M059J (cell line): ENCODE measurements at regions not wholly inside any gene's neighbourhood (a gene's known extent, or its start where the extent isn't known, plus 50 kb on each side); places are given as distances from the start of the nearest gene placed in this dataset.

Experiments used
- DNase-seq: peaks from one replicate; pipeline ENCODE4 v3.0.0-alpha.2; 2012; ENCODE audit warnings: low read depth

DNA sequence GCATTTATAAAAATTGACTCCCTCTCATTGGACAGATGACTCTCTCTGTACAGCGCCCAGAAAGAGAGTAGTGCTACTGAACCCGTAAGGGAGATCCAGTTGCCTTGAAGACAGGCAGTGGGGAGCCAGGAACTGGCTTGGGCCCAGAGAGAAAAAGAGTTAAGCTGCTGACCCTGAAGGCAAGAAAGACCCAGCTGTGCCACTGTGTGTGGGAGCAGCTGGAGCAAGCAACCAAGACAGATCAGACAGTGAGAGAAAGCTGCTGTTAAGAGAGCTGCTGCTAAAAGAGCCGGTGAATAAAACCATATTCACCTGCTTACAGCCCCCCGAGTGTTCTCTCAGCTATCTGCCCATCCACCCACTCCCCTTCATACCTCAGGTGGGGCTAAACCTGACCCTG is 149.7 kb upstream of the ADAMTS16 start:
- DNase-seq, result no peak

DNA sequence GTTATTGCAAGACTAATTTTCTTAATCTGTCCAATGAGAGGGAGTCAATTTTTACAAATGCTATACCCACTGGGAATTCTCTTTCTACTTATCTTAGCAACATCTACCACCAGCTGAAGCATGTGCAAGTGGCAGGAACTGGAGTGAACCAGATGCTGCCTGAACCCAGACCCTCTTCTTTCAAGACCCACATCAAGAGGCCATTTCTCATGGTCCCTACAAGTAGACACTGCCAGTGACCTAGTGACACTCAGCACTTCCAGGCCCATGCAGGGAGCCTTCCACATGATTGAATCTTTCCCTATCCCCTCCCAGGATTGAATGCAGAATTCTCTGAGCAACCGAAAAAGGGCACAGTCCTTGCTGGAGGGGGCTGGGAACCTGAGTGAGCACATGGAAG is 148.2 kb upstream of the ADAMTS16 start:
- no peak for DNase-seq

DNA sequence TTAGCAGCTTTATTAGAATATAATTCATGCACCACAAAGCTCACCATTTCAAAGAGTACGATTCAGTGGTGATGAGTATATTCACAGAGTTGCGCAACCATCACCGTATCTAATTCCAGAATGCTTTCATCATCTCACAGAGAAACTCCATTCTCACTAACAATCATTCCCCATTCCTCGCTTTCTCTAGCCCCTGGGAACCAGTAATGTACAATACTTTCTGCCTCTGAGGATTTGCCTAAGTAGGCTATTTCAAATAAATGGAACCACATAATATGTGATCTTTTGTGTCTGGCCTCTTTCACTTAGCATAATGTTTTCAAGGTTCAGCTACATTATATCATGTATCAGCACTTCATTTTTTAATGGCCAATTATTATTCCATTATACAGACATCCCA is 145.1 kb upstream of the ADAMTS16 start:
- peak; percentile 84 for DNase-seq

DNA sequence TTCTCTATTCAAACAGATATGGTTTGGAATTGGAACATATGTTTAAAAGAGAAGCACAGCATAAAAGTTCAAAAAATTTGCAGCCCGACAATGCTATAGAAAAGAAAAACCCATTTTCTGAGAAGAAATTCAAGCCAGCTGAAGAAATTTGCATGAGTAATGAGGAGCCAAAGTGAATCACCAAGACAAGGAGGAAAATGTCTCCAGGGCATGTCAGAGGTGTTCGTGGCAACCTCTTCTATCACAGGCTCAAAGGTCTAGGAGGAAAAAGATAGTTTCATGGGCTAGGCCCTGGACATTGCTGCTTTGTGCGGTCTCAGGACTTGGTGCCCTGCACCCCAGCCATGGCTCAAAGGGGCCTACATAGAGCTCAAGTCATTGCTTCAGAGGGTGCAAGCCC is 134.8 kb upstream of the ADAMTS16 start:
- DNase-seq, result peak; percentile 79

DNA sequence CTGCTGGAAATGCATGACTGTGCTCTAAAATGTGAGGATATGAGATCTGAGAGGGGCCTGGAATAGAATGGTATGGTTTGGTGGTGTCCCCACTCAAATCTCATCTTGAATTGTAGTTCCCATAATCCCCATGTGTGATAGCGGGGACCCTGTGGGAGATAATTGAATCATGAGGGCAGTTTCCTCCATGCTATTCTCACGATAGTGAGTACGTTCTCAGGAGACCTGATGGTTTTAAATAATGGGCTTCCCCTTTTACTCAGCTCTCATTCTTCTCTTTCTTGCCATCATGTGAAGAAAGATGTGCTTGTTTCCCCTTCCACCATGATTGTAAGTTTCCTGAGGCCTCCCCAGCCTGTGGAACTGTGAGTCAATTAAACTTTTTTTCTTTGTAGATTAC is 133.6 kb upstream of the ADAMTS16 start:
- no peak for DNase-seq

DNA sequence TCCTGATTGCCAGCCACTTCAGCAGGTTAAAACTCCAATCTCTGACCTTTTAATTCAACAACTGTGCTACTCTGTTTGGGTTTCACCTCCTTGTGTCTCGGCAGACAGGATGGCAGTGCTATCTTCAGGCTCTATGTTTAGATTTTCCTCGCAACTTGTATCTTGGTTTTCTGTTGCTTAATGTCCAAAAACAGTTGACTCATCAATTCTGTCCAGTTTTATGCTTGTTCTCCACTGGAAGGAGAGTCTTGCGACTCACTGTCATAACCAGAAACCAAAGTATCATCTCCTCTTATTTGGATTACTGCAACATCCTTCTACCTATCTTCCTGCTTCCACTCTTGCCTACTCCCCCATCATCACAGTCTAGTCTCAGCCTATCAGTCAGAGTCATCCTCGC is 130.9 kb upstream of the ADAMTS16 start:
- DNase-seq, result no peak

DNA sequence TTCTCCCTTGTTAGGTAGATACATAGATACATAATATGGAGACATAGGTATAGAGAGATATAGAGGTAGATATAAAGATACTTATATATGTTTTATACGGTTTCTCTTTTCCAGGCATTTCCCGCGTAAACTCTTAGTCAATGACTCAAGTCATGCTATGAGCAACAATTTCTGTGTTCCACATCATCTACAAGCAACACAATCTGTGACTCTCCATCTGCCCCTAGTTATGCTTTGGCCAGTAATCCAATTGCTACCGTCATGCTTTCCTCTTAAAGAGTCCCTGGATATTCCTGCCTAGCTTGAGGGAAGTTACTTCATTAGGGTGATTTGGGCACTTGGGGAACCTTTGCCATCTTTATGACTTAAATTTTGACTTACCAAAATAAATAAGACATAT is 129.0 kb upstream of the ADAMTS16 start:
- no peak for DNase-seq

DNA sequence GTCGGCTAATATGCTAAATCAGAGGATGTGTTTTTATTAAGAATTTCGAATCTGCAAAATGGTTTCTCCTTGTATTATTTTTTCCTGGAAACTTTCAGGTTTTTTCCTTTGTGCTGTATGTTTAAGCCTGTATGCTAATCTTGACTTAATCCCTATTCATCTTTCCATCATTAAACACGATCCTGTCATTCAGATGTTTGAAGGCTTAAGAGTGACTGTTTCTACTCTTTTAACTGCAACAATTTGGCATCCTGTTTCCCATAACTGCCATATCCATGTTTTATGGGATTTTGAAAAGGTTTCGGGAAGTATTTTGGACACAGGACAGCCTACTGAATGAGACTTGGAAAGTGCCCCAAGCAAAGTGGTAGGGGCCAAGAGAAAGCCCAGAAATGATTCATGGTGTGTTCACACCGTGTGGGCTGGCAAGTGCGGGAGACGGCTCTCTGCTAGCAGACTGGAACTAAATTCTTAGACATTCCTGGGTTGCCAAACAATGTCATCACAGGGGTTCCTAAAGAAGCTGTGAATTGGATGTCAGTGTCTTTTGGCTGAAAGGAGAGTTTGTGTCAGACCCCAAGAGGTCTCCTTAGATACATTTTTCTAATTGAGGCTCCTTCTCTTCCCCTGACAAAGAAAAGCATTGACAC is 125.4 kb upstream of the ADAMTS16 start:
- peak; percentile 97 for DNase-seq

DNA sequence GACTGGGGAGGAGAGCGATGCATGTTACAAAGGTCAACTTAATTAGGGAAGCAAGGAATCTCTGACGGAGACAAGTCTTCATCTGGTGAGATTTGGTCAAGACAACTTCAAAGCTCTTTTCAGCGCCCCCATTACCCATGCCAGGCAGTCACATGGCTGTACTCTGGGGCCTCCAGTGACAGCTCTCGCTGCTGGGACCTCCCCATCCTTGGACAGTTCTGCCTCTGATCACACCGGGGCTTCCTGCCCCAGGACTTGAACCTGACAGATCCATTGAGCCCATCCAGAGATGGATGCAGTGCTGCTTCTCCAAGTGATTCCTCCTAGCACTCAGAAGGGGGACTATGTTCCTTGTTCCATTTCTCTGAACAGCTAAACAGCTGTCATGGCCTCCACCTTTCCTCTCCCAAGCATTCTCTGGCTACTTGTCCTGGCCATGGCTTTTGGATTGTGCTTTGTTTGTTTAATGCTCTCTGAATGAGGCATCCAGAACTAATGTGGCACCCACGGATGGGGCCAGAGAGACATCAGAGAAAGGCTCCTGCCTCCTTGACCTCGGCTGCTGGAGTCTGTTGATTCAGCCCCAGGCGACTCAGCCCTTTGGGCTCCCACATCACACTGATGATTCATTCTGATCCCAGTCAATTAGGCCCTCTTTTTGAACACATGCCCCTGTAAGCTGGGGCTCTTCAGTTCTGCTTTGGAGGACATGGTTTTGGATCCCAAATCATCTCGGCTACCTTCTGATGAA is 122.1 kb upstream of the ADAMTS16 start:
- DNase-seq, result peak; percentile 98

DNA sequence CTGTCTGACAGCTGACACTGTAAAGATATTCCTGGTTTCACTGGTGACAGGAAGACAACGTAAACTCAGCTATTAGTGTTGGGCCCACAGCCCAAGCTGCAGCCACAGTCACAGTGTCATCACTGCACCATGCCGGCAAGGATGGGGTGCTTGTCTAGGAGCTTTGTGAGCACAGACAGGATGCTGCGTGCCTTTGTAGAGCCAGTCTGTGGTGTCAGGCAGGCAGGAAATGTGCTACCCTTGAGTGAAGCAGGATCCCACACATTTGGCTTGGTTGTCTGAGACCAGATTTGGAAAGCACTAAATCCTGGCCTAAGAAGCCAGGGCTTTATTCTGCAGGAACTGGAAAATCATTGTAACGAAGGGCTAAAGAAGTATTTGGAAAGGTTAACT is 121.6 kb upstream of the ADAMTS16 start:
- DNase-seq, result peak; percentile 91

DNA sequence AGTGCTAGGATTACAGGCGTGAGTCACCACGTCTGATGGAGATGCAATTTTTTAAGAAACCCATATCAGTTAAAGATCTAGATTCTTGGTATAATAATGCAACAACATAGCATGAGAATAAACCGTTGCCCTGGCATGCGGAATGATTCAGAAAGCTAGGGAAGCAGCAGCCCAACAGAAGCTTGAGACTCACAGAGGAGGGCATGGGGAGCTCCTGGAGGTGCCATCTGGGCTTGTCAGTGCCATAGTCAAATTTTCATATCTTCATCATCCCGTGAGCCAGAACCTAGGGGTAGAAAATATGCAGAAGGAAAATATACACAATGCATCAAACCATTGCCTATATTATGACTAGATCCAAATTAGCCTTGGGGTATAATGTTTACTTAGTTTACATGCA is 118.7 kb upstream of the ADAMTS16 start:
- peak; percentile 61 for DNase-seq

DNA sequence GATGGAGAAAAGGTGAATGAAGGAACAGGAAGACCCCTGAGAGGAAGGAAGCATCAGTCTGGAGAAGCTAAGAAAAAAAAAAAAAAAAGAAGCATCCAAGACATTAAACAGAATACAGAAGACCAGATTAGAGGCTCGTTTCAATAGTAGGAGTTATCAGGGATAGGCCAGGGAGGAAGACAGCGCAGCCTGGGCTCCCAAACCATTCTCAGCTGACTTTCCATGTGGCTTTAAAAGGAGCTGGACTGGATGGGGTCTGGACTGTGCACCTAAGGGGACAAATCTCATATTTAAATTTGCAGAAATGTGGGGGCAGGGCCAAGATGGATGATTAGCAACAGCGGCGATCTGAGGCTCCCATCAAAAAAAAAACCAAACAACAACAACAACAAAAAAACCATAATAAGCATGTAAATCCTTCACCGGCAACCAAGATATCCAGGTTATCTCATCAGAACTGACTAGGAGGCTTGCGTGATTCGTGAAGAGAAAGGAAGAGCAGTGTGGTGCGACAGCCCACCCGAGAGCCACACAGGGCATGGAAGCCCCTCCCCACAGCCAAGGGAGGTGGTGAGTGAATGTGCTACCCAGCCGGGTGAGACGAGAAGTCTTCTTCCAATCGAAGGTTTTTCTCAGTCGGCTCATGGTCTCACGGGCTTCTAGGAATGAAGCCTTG is 114.9 kb upstream of the ADAMTS16 start:
- no peak for DNase-seq

DNA sequence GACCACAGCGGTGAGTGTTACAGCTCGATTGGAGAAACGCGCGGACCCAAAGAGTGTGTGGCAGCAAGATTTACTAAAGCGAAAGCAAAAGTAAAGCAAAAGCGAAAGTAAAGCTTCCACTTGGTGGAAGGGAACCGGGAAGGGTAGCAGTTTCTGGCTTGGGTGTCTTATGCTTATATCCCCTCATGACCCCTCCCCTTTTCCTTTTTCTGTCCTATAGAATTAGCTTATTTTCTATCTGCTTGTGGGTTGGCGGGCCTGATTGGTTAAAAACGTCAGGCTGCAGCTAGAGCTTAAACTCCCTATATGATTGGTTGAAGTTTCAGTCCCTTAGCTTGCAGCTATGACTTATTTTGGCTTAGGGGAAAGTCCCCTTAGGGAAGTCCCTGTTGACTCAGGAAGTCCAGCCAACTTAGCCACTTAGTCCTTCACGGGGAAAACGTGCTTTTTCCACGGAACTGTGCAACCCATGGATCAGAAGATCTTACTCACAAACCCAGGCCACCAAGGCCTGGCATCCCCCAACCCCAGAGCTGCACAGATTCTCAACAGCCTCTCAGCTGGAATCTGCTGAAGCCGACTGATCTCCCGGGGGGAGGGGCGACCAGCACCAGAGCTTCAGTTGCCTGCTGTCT is 114.2 kb upstream of the ADAMTS16 start:
- peak; percentile 99 for DNase-seq

DNA sequence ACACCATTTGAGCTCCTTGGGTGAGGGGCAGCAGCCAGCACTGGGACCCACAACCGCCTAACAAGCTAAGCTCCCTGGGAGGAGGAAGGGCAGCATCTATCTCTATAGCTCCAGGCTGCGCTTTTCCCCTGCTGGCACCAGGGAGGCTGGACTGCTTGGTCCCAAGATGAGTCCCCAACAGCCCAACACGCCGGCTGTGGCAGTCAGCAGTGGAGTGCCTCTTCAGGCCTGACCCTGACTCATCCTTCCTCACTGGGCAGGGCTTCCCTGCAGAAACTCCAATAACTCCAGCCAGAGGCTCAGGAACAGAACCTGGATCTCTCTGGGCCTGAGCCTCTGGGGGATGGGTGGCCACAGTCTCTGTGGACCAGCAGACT is 113.7 kb upstream of the ADAMTS16 start:
- peak; percentile 74 for DNase-seq

DNA sequence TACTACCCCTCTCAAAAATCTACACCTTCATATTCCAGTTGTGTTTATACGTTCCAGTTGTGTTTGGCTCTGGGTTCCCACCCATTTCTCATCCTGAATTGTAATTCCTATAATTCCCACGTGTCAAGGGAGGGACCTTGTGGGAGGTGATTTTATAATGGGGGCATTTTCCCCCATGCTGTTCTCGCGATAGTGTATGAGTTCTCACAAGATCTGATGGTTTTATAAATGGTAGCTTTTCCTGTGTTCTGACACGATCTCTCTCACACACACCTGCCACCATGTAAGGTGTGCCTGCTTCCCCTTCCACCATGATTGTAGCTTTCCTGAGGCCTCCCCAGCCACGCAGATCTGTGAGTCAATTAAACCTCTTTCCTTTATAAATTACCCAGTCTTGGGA is 108.5 kb upstream of the ADAMTS16 start:
- DNase-seq, result no peak

DNA sequence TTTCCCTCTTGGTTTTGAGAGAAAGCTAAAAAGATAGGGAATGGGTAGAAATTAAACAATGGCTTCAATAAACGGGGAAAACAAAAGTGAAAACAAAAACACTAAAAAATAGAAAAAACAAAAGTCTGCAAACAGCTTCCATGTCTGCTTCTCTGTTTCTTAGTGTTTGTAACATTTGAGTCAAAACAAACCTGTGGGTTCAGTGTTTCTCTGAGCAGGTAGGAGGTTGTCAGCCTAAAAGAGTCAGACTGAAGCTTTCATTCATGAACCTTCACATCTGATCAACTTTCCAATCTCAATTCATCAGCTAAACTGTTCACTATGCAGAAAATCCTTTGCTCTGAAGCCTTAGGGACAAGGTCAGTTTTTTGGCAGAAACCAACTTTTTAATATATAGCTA is 102.5 kb upstream of the ADAMTS16 start:
- no peak for DNase-seq

DNA sequence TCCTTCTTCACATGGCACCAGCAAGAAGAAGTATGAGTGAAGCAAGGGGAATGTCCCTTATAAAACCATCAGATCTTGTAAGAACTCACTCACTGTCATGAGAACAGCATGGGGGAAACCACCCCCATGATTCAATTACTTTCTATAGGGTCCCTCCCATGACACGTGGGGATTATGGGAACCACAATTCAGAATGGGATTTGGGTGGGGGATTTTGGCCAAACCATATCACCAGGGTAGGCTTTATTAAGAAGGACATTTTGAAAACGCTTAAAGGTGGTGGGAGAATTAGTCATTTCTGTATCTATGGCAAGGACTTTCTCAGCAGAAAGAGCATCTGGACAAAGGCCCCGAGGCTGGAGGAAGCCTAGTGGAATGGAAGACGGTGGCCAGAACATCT is 100.2 kb upstream of the ADAMTS16 start:
- no peak for DNase-seq

DNA sequence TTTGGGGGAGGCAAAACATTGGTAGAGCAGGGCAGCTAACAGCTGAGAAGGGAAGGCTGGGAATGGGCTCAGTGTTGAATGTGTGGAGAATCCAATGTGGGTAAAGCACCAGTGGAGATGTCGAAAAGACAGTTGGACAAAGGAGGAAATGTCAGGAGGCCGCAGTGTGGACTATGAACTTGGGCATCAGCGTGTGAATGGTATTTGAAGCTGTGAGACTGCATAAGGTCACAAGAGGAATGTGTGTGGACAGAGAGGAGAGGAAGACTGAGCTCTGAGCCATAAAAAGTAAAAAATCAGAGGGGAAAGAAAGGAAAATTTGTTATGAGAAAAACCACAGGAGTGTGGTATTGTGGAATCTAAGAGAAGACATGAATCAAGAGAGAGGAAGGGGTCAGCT is 99.4 kb upstream of the ADAMTS16 start:
- DNase-seq, result no peak

DNA sequence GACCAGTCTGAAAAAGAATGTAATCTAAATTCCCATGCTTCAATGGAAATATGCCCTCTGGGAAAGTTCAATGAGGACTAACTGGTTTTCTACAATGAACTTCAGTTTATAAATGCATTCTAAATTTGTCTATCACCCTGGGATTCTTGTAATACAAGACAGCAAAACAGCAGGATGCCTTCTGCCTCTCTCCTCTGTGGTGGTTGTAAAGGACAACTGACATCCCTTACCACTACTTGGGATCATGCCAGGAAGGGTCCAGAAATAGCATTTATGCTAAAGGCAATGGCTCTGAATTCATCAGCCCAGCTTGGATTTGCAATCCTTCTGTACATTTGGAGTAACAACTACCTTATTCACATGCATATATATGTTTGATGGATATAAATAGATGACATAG is 97.3 kb upstream of the ADAMTS16 start:
- DNase-seq, result no peak

DNA sequence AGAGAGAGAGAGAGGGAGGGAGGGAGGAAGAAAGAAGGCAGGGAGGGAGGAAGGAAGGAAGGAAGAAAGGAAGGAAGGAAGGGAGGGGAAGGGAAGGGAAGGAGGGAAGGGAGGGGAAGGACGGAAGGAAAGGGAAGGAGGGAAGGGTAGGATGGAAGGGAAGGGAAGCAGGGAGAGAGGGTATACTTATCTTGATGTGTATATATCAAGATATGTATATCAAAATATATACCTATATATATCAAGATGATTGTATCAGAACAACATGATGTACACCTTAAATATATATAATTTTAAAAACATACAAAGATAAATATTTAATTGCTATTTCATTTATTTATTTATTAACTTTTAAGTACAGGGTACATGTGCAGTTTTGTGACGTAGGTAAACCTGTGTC is 96.8 kb upstream of the ADAMTS16 start:
- no peak for DNase-seq

DNA sequence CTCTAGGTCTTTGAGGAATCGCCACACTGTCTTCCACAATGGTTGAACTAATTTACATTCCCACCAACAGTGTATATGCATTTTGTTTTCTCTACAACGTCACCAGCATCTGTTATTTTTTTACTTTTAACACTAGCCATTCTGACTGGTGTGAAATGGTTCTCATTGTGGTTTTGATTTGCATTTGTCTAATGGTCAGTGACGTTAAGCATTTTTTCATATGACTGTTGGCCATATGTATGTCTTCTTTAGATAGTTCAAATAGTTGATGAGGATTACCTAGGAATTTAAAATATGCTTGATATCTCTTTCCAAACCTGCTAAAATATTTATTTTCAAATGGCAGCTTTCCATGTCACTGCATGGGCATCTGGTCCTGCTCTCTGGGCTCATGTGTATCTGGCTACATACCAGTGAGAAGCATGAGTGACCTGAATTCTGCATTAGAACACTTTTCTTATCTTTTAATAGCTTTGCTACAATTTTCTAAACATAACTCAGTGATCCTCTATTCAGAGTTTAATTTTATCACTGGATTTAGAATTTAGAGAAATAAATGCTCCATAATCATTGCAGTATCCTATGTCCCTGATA is 95.8 kb upstream of the ADAMTS16 start:
- DNase-seq, result no peak
